ENCODE measurements at regions not wholly inside any gene's neighbourhood (a gene's known extent, or its start where the extent isn't known, plus 50 kb on each side); places are given as distances from the start of the nearest gene placed in this dataset.
A peak's percentile ranks its signal among the peaks of the same experiment; 100 is the strongest.

GRCh38 chr5:31047621-31048020, 145.9 kb upstream of the CDH6 start:
- no peak overlapping the region for H3K4me3 ChIP-seq (ENCODE audit: low read depth, low read length)
- TF ChIP-seq CTCF (IDR thresholded peaks at IDR 0.05; ENCODE audit: insufficient read depth, low read length), result no peak
- DNase-seq (ENCODE audit: low read depth), result peak; percentile 49

GRCh38 chr5:31047007-31047406, 146.5 kb upstream of the CDH6 start:
- TF ChIP-seq CTCF (IDR thresholded peaks at IDR 0.05; ENCODE audit: insufficient read depth, low read length), result no peak
- no peak overlapping the region for H3K4me3 ChIP-seq (ENCODE audit: low read depth, low read length)
- DNase-seq (ENCODE audit: low read depth), result no peak

GRCh38 chr5:31036411-31036810, 157.1 kb upstream of the CDH6 start:
- peak; percentile 75 for DNase-seq (ENCODE audit: low read depth)

GRCh38 chr5:31033295-31033694, 160.2 kb upstream of the CDH6 start:
- peak; percentile 31 for DNase-seq (ENCODE audit: low read depth)

More at GRCh38 chr5:31036411-31036810, 157.1 kb upstream of the CDH6 start:
- no peak for TF ChIP-seq CTCF (IDR thresholded peaks at IDR 0.05; ENCODE audit: insufficient read depth, low read length)
- H3K4me3 ChIP-seq (ENCODE audit: low read depth, low read length), result no peak overlapping the region

GRCh38 chr5:31029925-31030324, 163.6 kb upstream of the CDH6 start:
- TF ChIP-seq CTCF (IDR thresholded peaks at IDR 0.05; ENCODE audit: insufficient read depth, low read length), result no peak

More at GRCh38 chr5:31033295-31033694, 160.2 kb upstream of the CDH6 start:
- no peak overlapping the region for H3K4me3 ChIP-seq (ENCODE audit: low read depth, low read length)
- no peak for TF ChIP-seq CTCF (IDR thresholded peaks at IDR 0.05; ENCODE audit: insufficient read depth, low read length)

GRCh38 chr5:31027721-31028120, 165.8 kb upstream of the CDH6 start:
- no peak for DNase-seq (ENCODE audit: low read depth)
- no peak for TF ChIP-seq CTCF (IDR thresholded peaks at IDR 0.05; ENCODE audit: insufficient read depth, low read length)
- no peak overlapping the region for H3K4me3 ChIP-seq (ENCODE audit: low read depth, low read length)

More at GRCh38 chr5:31029925-31030324, 163.6 kb upstream of the CDH6 start:
- DNase-seq (ENCODE audit: low read depth), result no peak
- H3K4me3 ChIP-seq (ENCODE audit: low read depth, low read length), result no peak overlapping the region

- peak; percentile 94 for DNase-seq (ENCODE audit: low read depth)
- TF ChIP-seq CTCF (IDR thresholded peaks at IDR 0.05; ENCODE audit: insufficient read depth, low read length), result no peak
- no peak overlapping the region for H3K4me3 ChIP-seq (ENCODE audit: low read depth, low read length)
Observed at GRCh38 chr5:31023105-31023504, 170.4 kb upstream of the CDH6 start.
